DMS153 treated with DMSO at 0.1 percent for 48 hours (cell line): ENCODE measurements at regions not wholly inside any gene's neighbourhood (a gene's known extent, or its start where the extent isn't known, plus 50 kb on each side); places are given as distances from the start of the nearest gene placed in this dataset.

Source experiments
- DNase-seq: peaks from one replicate; lab custom pipeline; 2025; ENCODE audit not compliant: unreplicated experiment; lab: John Stamatoyannopoulos, UW

- DNase-seq, result no peak
Measured at GRCh38 chr13:31853643-31854326, 114.5 kb downstream of the RXFP2 start.

- DNase-seq, result peak; percentile 30
Measured at GRCh38 chr13:31859571-31859970, 120.2 kb downstream of the RXFP2 start.

GRCh38 chr13:31860002-31860401 lies 120.7 kb downstream of the RXFP2 start:
- DNase-seq, result no peak

- no peak for DNase-seq
Measured at GRCh38 chr13:31862828-31863227, 123.5 kb downstream of the RXFP2 start.

GRCh38 chr13:31864307-31864706 lies 125.0 kb downstream of the RXFP2 start:
- DNase-seq, result no peak

GRCh38 chr13:31866099-31866498 lies 126.8 kb downstream of the RXFP2 start:
- no peak for DNase-seq

- no peak for DNase-seq
Measured at GRCh38 chr13:31867709-31868108, 128.4 kb downstream of the RXFP2 start.

GRCh38 chr13:31869582-31869981 lies 130.3 kb downstream of the RXFP2 start:
- no peak for DNase-seq

- DNase-seq, result no peak
Measured at GRCh38 chr13:31870511-31870910, 131.2 kb downstream of the RXFP2 start.

- DNase-seq, result no peak
Measured at GRCh38 chr13:31873145-31873544, 133.8 kb downstream of the RXFP2 start.

GRCh38 chr13:31875134-31875533 lies 135.8 kb downstream of the RXFP2 start:
- DNase-seq, result no peak

- DNase-seq, result no peak
Measured at GRCh38 chr13:31878052-31878451, 138.7 kb downstream of the RXFP2 start.

GRCh38 chr13:31878495-31878894 lies 139.2 kb downstream of the RXFP2 start:
- no peak for DNase-seq

- DNase-seq, result no peak
Measured at GRCh38 chr13:31878955-31879354, 139.6 kb downstream of the RXFP2 start.

- no peak for DNase-seq
Measured at GRCh38 chr13:31880851-31881494, 141.6 kb downstream of the RXFP2 start.

GRCh38 chr13:31881495-31881882 lies 142.2 kb downstream of the RXFP2 start:
- no peak for DNase-seq

GRCh38 chr13:31882794-31883193 lies 143.5 kb downstream of the RXFP2 start:
- DNase-seq, result no peak

GRCh38 chr13:31884556-31884955 lies 145.2 kb downstream of the RXFP2 start:
- DNase-seq, result no peak

GRCh38 chr13:31885994-31886393 lies 145.6 kb upstream of the FRY start:
- peak; percentile 36 for DNase-seq

GRCh38 chr13:31887286-31887685 lies 144.3 kb upstream of the FRY start:
- no peak for DNase-seq

GRCh38 chr13:31890946-31891345 lies 140.6 kb upstream of the FRY start:
- DNase-seq, result no peak

- no peak for DNase-seq
Measured at GRCh38 chr13:31891472-31891871, 140.1 kb upstream of the FRY start.

GRCh38 chr13:31894931-31895330 lies 136.6 kb upstream of the FRY start:
- DNase-seq, result no peak
